ENCODE measurements at regions not wholly inside any gene's neighbourhood (a gene's known extent, or its start where the extent isn't known, plus 50 kb on each side); places are given as distances from the start of the nearest gene placed in this dataset.

GRCh38 chr7:123367484-123368122 is 166.8 kb downstream of the IQUB start:
- peak; percentile 82 for TF ChIP-seq CTCF (IDR thresholded peaks at IDR 0.05; ENCODE audit: low read depth, low read length, missing control alignments)
- DNase-seq = peak; percentile 20
- no peaks in the 10 kb centered on the region for H3K27me3 ChIP-seq (replicated peaks)
- in situ Hi-C loops (cut with HindIII; ENCODE audit: low pct_ligation_motif_present, low sequenced_read_pairs) = no loop called here
- H3K27ac ChIP-seq = no peak overlapping the region
- H3K36me3 ChIP-seq (replicated peaks) = no peaks in the 10 kb centered on the region
- no peak overlapping the region for H3K4me3 ChIP-seq (ENCODE audit: low read depth, low read length)

- Histone ChIP-seq H3K27ac (no peak overlapping the region), H3K4me3 (ENCODE audit: low read depth, low read length) (no peak overlapping the region), H3K36me3 (replicated peaks) (no peaks in the 10 kb centered on the region), H3K27me3 (replicated peaks) (no peaks in the 10 kb centered on the region)
- no peak for DNase-seq
- TF ChIP-seq CTCF (IDR thresholded peaks at IDR 0.05; ENCODE audit: low read depth, low read length, missing control alignments) = no peak
- in situ Hi-C loops (cut with HindIII; ENCODE audit: low pct_ligation_motif_present, low sequenced_read_pairs) = no loop called here
Observed at GRCh38 chr7:123367031-123367430, 167.3 kb upstream of the SLC13A1 start.

- DNase-seq = no peak
- TF ChIP-seq CTCF (IDR thresholded peaks at IDR 0.05; ENCODE audit: low read depth, low read length, missing control alignments) = no peak
- Histone ChIP-seq H3K36me3 (replicated peaks) (no peaks in the 10 kb centered on the region), H3K27ac (no peak overlapping the region), H3K27me3 (replicated peaks) (no peaks in the 10 kb centered on the region), H3K4me3 (ENCODE audit: low read depth, low read length) (no peak overlapping the region)
- in situ Hi-C loops (cut with HindIII; ENCODE audit: low pct_ligation_motif_present, low sequenced_read_pairs) = no loop called here
Observed at GRCh38 chr7:123366626-123367025, 166.9 kb upstream of the SLC13A1 start.

- in situ Hi-C loops (cut with HindIII; ENCODE audit: low pct_ligation_motif_present, low sequenced_read_pairs) = no loop called here
- H3K27ac ChIP-seq = no peak overlapping the region
- H3K27me3 ChIP-seq (replicated peaks) = no peaks in the 10 kb centered on the region
- DNase-seq = no peak
- no peak overlapping the region for H3K4me3 ChIP-seq (ENCODE audit: low read depth, low read length)
- H3K36me3 ChIP-seq (replicated peaks) = no peaks in the 10 kb centered on the region
- TF ChIP-seq CTCF (IDR thresholded peaks at IDR 0.05; ENCODE audit: low read depth, low read length, missing control alignments) = no peak
Observed at GRCh38 chr7:123360631-123361030, 160.9 kb upstream of the SLC13A1 start.

- Histone ChIP-seq H3K36me3 (replicated peaks) (no peaks in the 10 kb centered on the region), H3K4me3 (ENCODE audit: low read depth, low read length) (peak overlapping the region; percentile 15), H3K27ac (no peak overlapping the region), H3K27me3 (replicated peaks) (no peaks in the 10 kb centered on the region)
- peak; percentile 67 for TF ChIP-seq CTCF (IDR thresholded peaks at IDR 0.05; ENCODE audit: low read depth, low read length, missing control alignments)
- in situ Hi-C loops (cut with HindIII; ENCODE audit: low pct_ligation_motif_present, low sequenced_read_pairs) = no loop called here
- DNase-seq = peak; percentile 46
Observed at GRCh38 chr7:123355576-123356190, 155.9 kb upstream of the SLC13A1 start.

- in situ Hi-C loops (cut with HindIII; ENCODE audit: low pct_ligation_motif_present, low sequenced_read_pairs) = no loop called here
- H3K36me3 ChIP-seq (replicated peaks) = no peaks in the 10 kb centered on the region
- no peak for DNase-seq
- no peak for TF ChIP-seq CTCF (IDR thresholded peaks at IDR 0.05; ENCODE audit: low read depth, low read length, missing control alignments)
- H3K27ac ChIP-seq = no peak overlapping the region
- no peaks in the 10 kb centered on the region for H3K27me3 ChIP-seq (replicated peaks)
- H3K4me3 ChIP-seq (ENCODE audit: low read depth, low read length) = no peak overlapping the region
Observed at GRCh38 chr7:123352973-123353372, 153.2 kb upstream of the SLC13A1 start.
